GM12878 (cell line): ENCODE measurements at regions not wholly inside any gene's neighbourhood (a gene's known extent, or its start where the extent isn't known, plus 50 kb on each side); places are given as distances from the start of the nearest gene placed in this dataset.

ENCODE experiments used
- ATAC-seq: fragments of 200-7000 bp; cut with Tn5 transposase; 3 replicates; pipeline ENCODE4 v1.9.1; 2020; ENCODE audit warnings: mild to moderate bottlenecking, moderate library complexity
- BruUV-seq: library from RNA; stranded (reverse); fragments of 400-500 nt; replicated peaks from 2 replicates; lab custom pipeline; 2021; lab: Mats Ljungman, UMichigan
- CTCF ChIA-PET: fragments of 300-600 bp; sonication (Branson Sonifier 250); formaldehyde crosslinking; extraction: SDS; loops from one replicate; lab custom pipeline; 2021; ENCODE audit warnings: inconsistent platforms; lab: Yijun Ruan, JAX
- POLR2A ChIA-PET: fragments of 350-600 bp; formaldehyde crosslinking; extraction: SDS; loops from one replicate; lab custom pipeline; 2021; ENCODE audit warnings: inconsistent platforms; lab: Charles Lee
- RAD21 ChIA-PET: fragments of 300-600 bp; sonication (Branson Sonifier 250); formaldehyde crosslinking; loops from one replicate; lab custom pipeline; 2023; ENCODE audit warnings: antibody characterized with exemption; ENCODE audit not compliant: unreplicated experiment; lab: Charles Lee
- SMC1A ChIA-PET: fragments of 300-600 bp; sonication (Branson Sonifier 250); formaldehyde crosslinking; loops from one replicate; lab custom pipeline; 2023; ENCODE audit not compliant: unreplicated experiment, uncharacterized antibody; lab: Charles Lee
- DNase-seq: peaks from one replicate; pipeline ENCODE4 v3.0.0-alpha.2; 2011; ENCODE audit warnings: low read depth, low spot score
- FAIRE-seq: peaks from 3 replicates; lab custom pipeline; 2011; peaks lifted over from hg19 to GRCh38; lab: Jason Lieb, UNC
- H2AFZ ChIP-seq: 2 replicates; pipeline ENCODE4 v1.6.0; 2011; ENCODE audit warnings: low read depth, low read length, control low read depth; ENCODE audit not compliant: control insufficient read depth
- H3K27ac ChIP-seq: 2 replicates; pipeline ENCODE4 v1.5.1; 2011; ENCODE audit warnings: control low read depth; ENCODE audit not compliant: control insufficient read depth, insufficient read depth
- H3K27me3 ChIP-seq, 2 experiments: replicated peaks in 1 of 2; 2 replicates each; pipeline versions ENCODE4 v1.6.0 to v1.6.1; 2011; ENCODE audit warnings: low read length in 1 of 2; ENCODE audit not compliant: control insufficient read depth in 2 of 2, insufficient read depth in 2 of 2
- H3K36me3 ChIP-seq, 2 experiments: 2 replicates each; pipeline ENCODE4 v1.5.1; 2011; ENCODE audit warnings: low read length in 1 of 2; ENCODE audit not compliant: control insufficient read depth in 2 of 2, insufficient read depth in 2 of 2
- H3K4me1 ChIP-seq: 2 replicates; pipeline ENCODE4 v1.6.1; 2011; ENCODE audit warnings: mild to moderate bottlenecking, low read length, moderate library complexity, mixed read lengths; ENCODE audit not compliant: control insufficient read depth, insufficient read depth
- H3K4me2 ChIP-seq: 2 replicates; pipeline ENCODE4 v1.6.0; 2011; ENCODE audit warnings: control low read depth; ENCODE audit not compliant: control insufficient read depth, insufficient read depth
- H3K4me3 ChIP-seq: fragments of 200-600 bp; sonication (generic); 2 replicates; pipeline ENCODE4 v1.5.1; 2016
- H3K79me2 ChIP-seq: 2 replicates; pipeline ENCODE4 v1.6.0; 2011; ENCODE audit warnings: low read length; ENCODE audit not compliant: control insufficient read depth, insufficient read depth
- H3K9ac ChIP-seq: 2 replicates; pipeline ENCODE4 v1.8.0; 2011; ENCODE audit warnings: low read length, control low read depth, mixed read lengths; ENCODE audit not compliant: control insufficient read depth, insufficient read depth
- H3K9me3 ChIP-seq: replicated peaks from 3 replicates; pipeline ENCODE4 v1.5.1; 2011; ENCODE audit warnings: mild to moderate bottlenecking, low read length; ENCODE audit not compliant: control insufficient read depth, insufficient read depth
- H4K20me1 ChIP-seq: 2 replicates; pipeline ENCODE4 v1.6.0; 2011; ENCODE audit not compliant: control insufficient read depth, insufficient read depth
- CTCF ChIP-seq, 3 experiments: IDR thresholded peaks in 2 of 3; conservative IDR thresholded peaks in 1 of 3; 2 replicates each; pipeline ENCODE4 v1.5.1; 2011; ENCODE audit warnings: low read depth in 3 of 3, low read length in 3 of 3, mild to moderate bottlenecking in 3 of 3, control low read depth in 2 of 3, moderate library complexity in 2 of 3, inconsistent platforms in 1 of 3, mixed read lengths in 1 of 3; ENCODE audit not compliant: control insufficient read depth in 2 of 3, insufficient read depth in 1 of 3; ENCODE audit errors: extremely low read depth in 1 of 3
- EP300 ChIP-seq, 2 experiments: fragments of 150-350 bp in 1 of 2; IDR thresholded peaks; 2 replicates each; pipeline ENCODE4 v1.6.1; 2011 to 2012; ENCODE audit warnings: low read depth in 2 of 2, low read length in 2 of 2, borderline replicate concordance in 1 of 2, improper control_type of control experiment in 1 of 2, inconsistent platforms in 1 of 2; ENCODE audit not compliant: control insufficient read depth in 1 of 2
- ETV6 ChIP-seq, 2 experiments: fragments of 450-650 bp in 1 of 2; IDR thresholded peaks in 1 of 2; conservative IDR thresholded peaks in 1 of 2; 2 replicates each; pipeline ENCODE4 v1.6.1; 2014; ENCODE audit warnings: antibody characterized with exemption in 1 of 2, borderline replicate concordance in 1 of 2, low read depth in 1 of 2, mild to moderate bottlenecking in 1 of 2, moderate library complexity in 1 of 2
- IKZF1 ChIP-seq: fragments of 450-650 bp; conservative IDR thresholded peaks from 2 replicates; pipeline ENCODE4 v1.6.1; 2017; ENCODE audit warnings: antibody characterized with exemption, mild to moderate bottlenecking
- IKZF2 ChIP-seq, 2 experiments: fragments of 450-650 bp; IDR thresholded peaks; 2 replicates each; pipeline ENCODE4 v1.6.1; 2017; ENCODE audit warnings: mild to moderate bottlenecking in 2 of 2, moderate library complexity in 2 of 2
- MYB ChIP-seq: fragments of 150-350 bp; IDR thresholded peaks from 2 replicates; pipeline ENCODE4 v1.6.1; 2014; ENCODE audit warnings: mild to moderate bottlenecking, low read depth, low read length, borderline replicate concordance
- NR2F1 ChIP-seq: fragments of 450-650 bp; conservative IDR thresholded peaks from 2 replicates; pipeline ENCODE4 v1.6.1; 2017; ENCODE audit warnings: mild to moderate bottlenecking
- POLR2A ChIP-seq: IDR thresholded peaks from 2 replicates; pipeline ENCODE4 v1.6.1; 2011; ENCODE audit warnings: low read depth, mild to moderate bottlenecking, low read length
- TBL1XR1 ChIP-seq: IDR thresholded peaks from 2 replicates; pipeline ENCODE4 v1.6.1; 2012; ENCODE audit warnings: low read depth, low read length, improper control_type of control experiment
- ZBTB4 ChIP-seq: fragments of 450-650 bp; formaldehyde crosslinking; IDR thresholded peaks from 2 replicates; pipeline ENCODE4 v1.4.0; 2022; ENCODE audit warnings: mild to moderate bottlenecking, moderate library complexity
- ZBTB40 ChIP-seq: fragments of 450-650 bp; IDR thresholded peaks from 2 replicates; pipeline ENCODE4 v1.6.1; 2016; ENCODE audit warnings: mild to moderate bottlenecking, moderate library complexity, borderline replicate concordance
- WGBS: methylation state at CpG from one replicate; pipeline ENCODE4 v1.1.6; 2016; ENCODE audit warnings: low lambda C conversion rate; ENCODE audit not compliant: insufficient replicate concordance, insufficient coverage; ENCODE audit errors: missing lambda C conversion rate; 5-methylcytosine and 5-hydroxymethylcytosine counted together
- in situ Hi-C: fragments of 300-500 bp; cut with MboI; formaldehyde crosslinking; loops from 9 replicates; pipeline ENCODE4 v1.14.3; 2018; ENCODE audit warnings: mixed read lengths
- intact Hi-C: fragments of 100-400 bp; cut with micrococcal nuclease; formaldehyde crosslinking; loops from one replicate; pipeline ENCODE4 v1.14.2; 2022; ENCODE audit not compliant: unreplicated experiment

GRCh38 chr3:42012935-42013690 is 51.2 kb upstream of the ULK4 start:
- peak overlapping the region; percentile 67 for H2AFZ ChIP-seq
- H3K27me3 ChIP-seq, result no peaks in the 10 kb centered on the region
- POLR2A ChIA-PET, result interaction anchor here (0.8 to 1.6 kb wide), 10 partner anchors 12 to 814 kb away, joined by 3 to 10 read pairs (median 4); partner anchors contain the start of genes CTNNB1 and SS18L2
- intact Hi-C loops (loop anchor here (2.0 to 5.0 kb wide), 4 partner anchors 34 to 179 kb away; partner anchors contain the start of gene ULK4), in situ Hi-C loops (no loop called here)
- no TSS peak for BruUV-seq
- no peaks in the 10 kb centered on the region for H3K9me3 ChIP-seq
- peak overlapping the region; percentile 99 for H3K4me3 ChIP-seq
- peak overlapping the region; percentile 93 for H3K27ac ChIP-seq
- WGBS, result 1% methylated on average over 18 of the region's 58 CpGs
- ATAC-seq (peak; percentile 83), FAIRE-seq (peak; percentile 41), DNase-seq (peak; percentile 86)
- no peaks in the 10 kb centered on the region for H3K36me3 ChIP-seq
- peaks cover 16% of the 10 kb centered on the region for H3K4me1 ChIP-seq
- SMC1A ChIA-PET, result interaction anchor here (0.8 to 4.2 kb wide), 13 partner anchors 12 to 161 kb away, joined by 3 to 20 read pairs (median 5); partner anchors contain the start of gene ULK4
- H3K4me2 ChIP-seq, result peak overlapping the region; percentile 72
- RAD21 ChIA-PET, result interaction anchor here (0.6 to 1.9 kb wide), 16 partner anchors 12 to 182 kb away, joined by 3 to 21 read pairs (median 4); partner anchors contain the start of gene ULK4
- no peaks in the 10 kb centered on the region for H4K20me1 ChIP-seq
- peaks cover 45% of the 10 kb centered on the region for H3K79me2 ChIP-seq
- peak overlapping the region; percentile 85 for H3K9ac ChIP-seq
- CTCF ChIA-PET, result interaction anchor here (0.9 to 3.8 kb wide), 12 partner anchors 10 to 182 kb away, joined by 3 to 36 read pairs (median 3); partner anchors contain the start of gene ULK4
- TF ChIP-seq MYB, result peak; percentile 91
- TF ChIP-seq NR2F1, result peak; percentile 92
- peak; percentile 13; the same call in 1 of the 2 replicates for TF ChIP-seq TBL1XR1
- peak; percentile 73 for TF ChIP-seq IKZF1
- TF ChIP-seq IKZF2 (IDR thresholded peaks at IDR 0.05), result peak; percentile 71 to 78
- TF ChIP-seq POLR2A, result peak; percentile 88
- peak in 1 of 2 experiments; percentile 38; a peak in 1 of 4 replicates for TF ChIP-seq ETV6 (conservative IDR thresholded peaks at IDR 0.05 in 1 of 2, IDR thresholded peaks at IDR 0.05 in 1 of 2; ENCODE audit: borderline replicate concordance in 1 of 2, low read depth in 1 of 2)
- TF ChIP-seq ZBTB40, result peak; percentile 33; the same call in 1 of the 2 replicates
- peak; percentile 69 to 78; a peak in 2 of 4 replicates for TF ChIP-seq EP300 (IDR thresholded peaks at IDR 0.05; ENCODE audit: borderline replicate concordance in 1 of 2, control insufficient read depth in 1 of 2, low read depth in 2 of 2, low read length in 2 of 2)
- TF ChIP-seq CTCF (IDR thresholded peaks at IDR 0.05 in 2 of 3, conservative IDR thresholded peaks at IDR 0.05 in 1 of 3; ENCODE audit: control insufficient read depth in 2 of 3, extremely low read depth in 1 of 3, insufficient read depth in 1 of 3, low read depth in 3 of 3, low read length in 3 of 3), result peak in 2 of 3 experiments; percentile 2 to 15; a peak in 1 of 6 replicates
- no peak for TF ChIP-seq ZBTB4 (CRISPR knock-in tag)
